K562 (cell line): ENCODE measurements at regions not wholly inside any gene's neighbourhood (a gene's known extent, or its start where the extent isn't known, plus 50 kb on each side); places are given as distances from the start of the nearest gene placed in this dataset.

ENCODE experiments used
- ATAC-seq: fragments of 200-7000 bp; cut with Tn5 transposase; 3 replicates; pipeline ENCODE4 v1.9.1; 2020; ENCODE audit warnings: moderate library complexity
- BruUV-seq: library from RNA; stranded (reverse); fragments of 400-500 nt; replicated peaks from 2 replicates; lab custom pipeline; 2021; lab: Mats Ljungman, UMichigan
- CTCF ChIA-PET: fragments of 300-600 bp; formaldehyde crosslinking; extraction: SDS; loops from one replicate; lab custom pipeline; 2021; ENCODE audit warnings: low intra/inter-chr PET ratio; lab: Yijun Ruan, JAX
- POLR2A ChIA-PET: fragments of 300-600, 350-650 bp; sonication (Branson Sonifier 250); formaldehyde crosslinking; extraction: SDS; loops from one replicate; lab custom pipeline; 2021; ENCODE audit warnings: antibody characterized with exemption, inconsistent platforms; lab: Yijun Ruan, JAX
- DNase-seq, 4 experiments: peaks; one replicate each; pipeline versions ENCODE4 v3.0.0 to v3.0.0-alpha.2; 2011 to 2018; ENCODE audit warnings: low spot score in 3 of 4, mixed read lengths in 3 of 4; ENCODE audit errors: extremely low read depth in 1 of 4
- FAIRE-seq: peaks from 2 replicates; lab custom pipeline; 2011; peaks lifted over from hg19 to GRCh38; lab: Jason Lieb, UNC
- H2AFZ ChIP-seq: 2 replicates; pipeline ENCODE4 v1.6.0; 2011; ENCODE audit warnings: low read depth, low read length, control low read depth, inconsistent platforms
- H3K27ac ChIP-seq: fragments of 200-600 bp; 3 replicates; pipeline ENCODE4 v1.8.0; 2011; ENCODE audit warnings: low read depth, mild to moderate bottlenecking, control low read depth, inconsistent platforms, low read length, moderate library complexity, mixed read lengths; ENCODE audit errors: extremely low read depth
- H3K27me3 ChIP-seq, 2 experiments: fragments of 300-600 bp in 1 of 2; 2 replicates in 1 of 2; 3 replicates in 1 of 2; pipeline versions ENCODE4 v1.6.0 to v1.8.0; 2011; ENCODE audit warnings: inconsistent platforms in 2 of 2, low read length in 2 of 2, mild to moderate bottlenecking in 1 of 2, mixed read lengths in 1 of 2, moderate library complexity in 1 of 2; ENCODE audit not compliant: control insufficient read depth in 2 of 2, insufficient read depth in 2 of 2
- H3K36me3 ChIP-seq: fragments of 300-600 bp; 3 replicates; pipeline ENCODE4 v1.8.0; 2011; ENCODE audit warnings: mild to moderate bottlenecking, low read length, inconsistent platforms; ENCODE audit not compliant: control insufficient read depth, insufficient read depth
- H3K4me1 ChIP-seq, 2 experiments: fragments of 200-600 bp in 1 of 2; replicated peaks in 1 of 2; 2 replicates in 1 of 2; 3 replicates in 1 of 2; pipeline versions ENCODE4 v1.5.1 to v1.8.0; 2011; ENCODE audit warnings: inconsistent platforms in 2 of 2, low read length in 2 of 2, mild to moderate bottlenecking in 1 of 2, mixed read lengths in 1 of 2, moderate library complexity in 1 of 2; ENCODE audit not compliant: control insufficient read depth in 2 of 2, insufficient read depth in 2 of 2
- H3K4me2 ChIP-seq: 2 replicates; pipeline ENCODE4 v1.6.1; 2011; ENCODE audit warnings: low read length, control low read depth, inconsistent platforms, mixed read lengths; ENCODE audit not compliant: insufficient read depth
- H3K4me3 ChIP-seq: fragments of 200-600 bp; sonication (generic), shearing (Covaris generic); 2 replicates; pipeline ENCODE4 v1.5.1; 2016; ENCODE audit warnings: control low read depth, inconsistent platforms
- H3K79me2 ChIP-seq: fragments of 200-600 bp; 3 replicates; pipeline ENCODE4 v1.8.0; 2011; ENCODE audit warnings: low read length, inconsistent platforms; ENCODE audit not compliant: control insufficient read depth, insufficient read depth
- H3K9ac ChIP-seq, 2 experiments: 2 replicates each; pipeline versions ENCODE4 v1.6.0 to v1.6.1; 2011; ENCODE audit warnings: low read depth in 2 of 2, low read length in 2 of 2, control low read depth in 1 of 2, inconsistent platforms in 1 of 2, mild to moderate bottlenecking in 1 of 2, mixed read lengths in 1 of 2; ENCODE audit not compliant: insufficient read depth in 1 of 2
- H3K9me1 ChIP-seq: one replicate; pipeline ENCODE4 v1.6.0; 2011; ENCODE audit warnings: inconsistent platforms, mild to moderate bottlenecking, low read length, moderate library complexity; ENCODE audit not compliant: control insufficient read depth, insufficient read depth
- H3K9me3 ChIP-seq: replicated peaks from 2 replicates; pipeline ENCODE4 v1.5.1; 2011; ENCODE audit warnings: low read depth, low read length, inconsistent platforms; ENCODE audit not compliant: control insufficient read depth, insufficient read depth
- H4K20me1 ChIP-seq: replicated peaks from 2 replicates; pipeline ENCODE4 v1.6.1; 2011; ENCODE audit warnings: low read length, inconsistent platforms, mixed read lengths; ENCODE audit not compliant: control insufficient read depth, insufficient read depth
- CTCFL ChIP-seq: IDR thresholded peaks from 2 replicates; pipeline ENCODE4 v1.6.1; 2011; ENCODE audit warnings: borderline replicate concordance, low read depth, mild to moderate bottlenecking, moderate library complexity, low read length; ENCODE audit not compliant: insufficient read depth, poor library complexity, severe bottlenecking
- GTF2E2 ChIP-seq: fragments of 200-800 bp; sonication (Bioruptor generic); IDR thresholded peaks from 2 replicates; pipeline ENCODE4 v1.6.1; 2016; ENCODE audit warnings: missing genetic modification characterization, missing compliant biosample characterization
- MITF ChIP-seq: IDR thresholded peaks from 2 replicates; pipeline ENCODE4 v1.6.1; 2014; ENCODE audit warnings: antibody characterized with exemption
- WGBS: fragments of 100-300 bp; shearing (Covaris generic); methylation state at CpG from one replicate; pipeline ENCODE4 v1.1.6; 2016; ENCODE audit warnings: low coverage, mixed read lengths; ENCODE audit not compliant: insufficient coverage; ENCODE audit errors: missing lambda C conversion rate; 5-methylcytosine and 5-hydroxymethylcytosine counted together
- in situ Hi-C: fragments of 300-500 bp; cut with MboI; formaldehyde crosslinking; loops from 4 replicates; pipeline ENCODE4 v1.15.0; 2018; ENCODE audit warnings: inconsistent platforms, mixed read lengths
- intact Hi-C: fragments of 100-400 bp; cut with micrococcal nuclease; formaldehyde crosslinking; loops from 2 replicates; pipeline ENCODE4 v1.14.2; 2022

GRCh38 chr11:127458561-127458960 is 458.0 kb upstream of the KIRREL3 start:
- Histone ChIP-seq H3K9ac (no peak overlapping the region), H3K4me1 (no peaks in the 10 kb centered on the region), H3K36me3 (no peaks in the 10 kb centered on the region), H3K9me3 (0 out of 2 replicates have a peak, but pooled peaks cover 1% of the 10 kb centered on the region), H4K20me1 (no peaks in the 10 kb centered on the region), H2AFZ (no peak overlapping the region), H3K4me2 (no peak overlapping the region), H3K4me3 (no peak overlapping the region), H3K9me1 (no peaks in the 10 kb centered on the region), H3K79me2 (no peaks in the 10 kb centered on the region), H3K27me3 (no peaks in the 10 kb centered on the region), H3K27ac (no peak overlapping the region)
- DNase-seq (no peak), ATAC-seq (no peak), FAIRE-seq (no peak)
- WGBS, result 0% methylated on average over 2 of the region's 2 CpGs
- in situ Hi-C loops, result no loop called here
- BruUV-seq, result no TSS peak
- intact Hi-C loops, result no loop called here
- POLR2A ChIA-PET, result no interaction called here
- CTCF ChIA-PET, result no interaction called here
- no peak for TF ChIP-seq MITF
- no peak for TF ChIP-seq GTF2E2
- no peak for TF ChIP-seq CTCFL
